H1 (cell line): ENCODE measurements at regions not wholly inside any gene's neighbourhood (a gene's known extent, or its start where the extent isn't known, plus 50 kb on each side); places are given as distances from the start of the nearest gene placed in this dataset.

ENCODE experiments used
- CTCF ChIA-PET: fragments of 300-600 bp; sonication (Branson Sonifier 250); formaldehyde crosslinking; loops from one replicate; lab custom pipeline; 2021; ENCODE audit not compliant: partially characterized antibody; lab: Charles Lee
- POLR2A ChIA-PET: fragments of 300-600 bp; sonication (Branson Sonifier 250); formaldehyde crosslinking; loops from one replicate; lab custom pipeline; 2021; ENCODE audit warnings: inconsistent platforms; ENCODE audit not compliant: partially characterized antibody; lab: Charles Lee
- DNase-seq, 2 experiments: peaks; one replicate each; pipeline versions ENCODE4 v3.0.0 to v3.0.0-alpha.2; 2010 to 2022; ENCODE audit warnings: low spot score in 2 of 2, low read depth in 1 of 2, mixed read lengths in 1 of 2
- FAIRE-seq: peaks from 2 replicates; lab custom pipeline; 2011; peaks lifted over from hg19 to GRCh38; lab: Jason Lieb, UNC
- H2AFZ ChIP-seq: 2 replicates; pipeline ENCODE4 v1.8.1; 2012; ENCODE audit warnings: low read length, inconsistent platforms
- H2AK5ac ChIP-seq: 2 replicates; pipeline ENCODE4 v1.6.1; 2013; ENCODE audit warnings: low read depth, low read length
- H2BK120ac ChIP-seq: replicated peaks from 2 replicates; pipeline ENCODE3; 2013; ENCODE audit warnings: low read depth, low read length, inconsistent platforms
- H2BK12ac ChIP-seq: 2 replicates; pipeline ENCODE4 v1.6.1; 2013; ENCODE audit warnings: low read depth, low read length
- H2BK15ac ChIP-seq: 2 replicates; pipeline ENCODE4 v1.6.1; 2013; ENCODE audit warnings: low read length
- H2BK20ac ChIP-seq: 2 replicates; pipeline ENCODE4 v1.6.1; 2013; ENCODE audit warnings: low read length
- H2BK5ac ChIP-seq: 2 replicates; pipeline ENCODE4 v1.6.1; 2013; ENCODE audit warnings: low read depth, low read length
- H3K14ac ChIP-seq: 2 replicates; pipeline ENCODE4 v1.6.1; 2013; ENCODE audit warnings: inconsistent platforms; ENCODE audit not compliant: insufficient read length
- H3K18ac ChIP-seq: 2 replicates; pipeline ENCODE4 v1.6.1; 2013; ENCODE audit warnings: low read length; ENCODE audit errors: extremely low read depth
- H3K23ac ChIP-seq: 2 replicates; pipeline ENCODE4 v1.6.1; 2013; ENCODE audit warnings: inconsistent platforms; ENCODE audit not compliant: insufficient read length
- H3K23me2 ChIP-seq: 2 replicates; pipeline ENCODE4 v1.6.1; 2013; ENCODE audit warnings: low read depth, low read length
- H3K27ac ChIP-seq: 2 replicates; pipeline ENCODE4 v1.6.1; 2011; ENCODE audit warnings: low read depth, low read length, inconsistent platforms
- H3K27me3 ChIP-seq, 4 experiments: replicated peaks in 1 of 4; 1 replicate in 1 of 4; 2 replicates in 3 of 4; pipeline versions ENCODE4 v1.6.1 to v1.8.1; 2011 to 2013; ENCODE audit warnings: low read length in 3 of 4, mild to moderate bottlenecking in 3 of 4, inconsistent platforms in 2 of 4, mixed read lengths in 2 of 4, moderate library complexity in 1 of 4; ENCODE audit not compliant: control insufficient read depth in 3 of 4, insufficient read depth in 3 of 4; ENCODE audit errors: extremely low read depth in 1 of 4
- H3K36me3 ChIP-seq, 4 experiments: 2 replicates each; pipeline versions ENCODE4 v1.6.1 to v1.8.1; 2011 to 2013; ENCODE audit warnings: mild to moderate bottlenecking in 4 of 4, low read length in 3 of 4, moderate library complexity in 2 of 4, control low read depth in 1 of 4, inconsistent platforms in 1 of 4; ENCODE audit not compliant: insufficient read depth in 4 of 4, control insufficient read depth in 2 of 4
- H3K4ac ChIP-seq: replicated peaks from 2 replicates; pipeline ENCODE3; 2013; ENCODE audit warnings: low read length, low read depth, mixed read lengths, inconsistent platforms; ENCODE audit not compliant: insufficient read length
- H3K4me1 ChIP-seq, 4 experiments: replicated peaks in 1 of 4; 1 replicate in 1 of 4; 2 replicates in 3 of 4; pipeline versions ENCODE4 v1.6.1 to v1.8.1; 2011 to 2013; ENCODE audit warnings: low read length in 3 of 4, inconsistent platforms in 2 of 4, mixed read lengths in 1 of 4; ENCODE audit not compliant: insufficient read depth in 4 of 4, control insufficient read depth in 3 of 4
- H3K4me2 ChIP-seq, 2 experiments: 2 replicates each; pipeline versions ENCODE4 v1.6.1 to v1.8.1; 2011 to 2013; ENCODE audit warnings: low read depth in 2 of 2, low read length in 2 of 2, control low read depth in 1 of 2, inconsistent platforms in 1 of 2, mild to moderate bottlenecking in 1 of 2; ENCODE audit not compliant: insufficient read depth in 1 of 2
- H3K4me3 ChIP-seq, 4 experiments: fragments of 200-600, 300-600 bp in 1 of 4; sonication (generic), shearing (Covaris generic), sonication (Bioruptor Twin) in 1 of 4; 2 replicates each; pipeline versions ENCODE4 v1.5.1 to v1.8.1; 2011 to 2016; ENCODE audit warnings: low read length in 4 of 4, low read depth in 3 of 4, control low read depth in 2 of 4, inconsistent platforms in 2 of 4, mild to moderate bottlenecking in 2 of 4, mixed read lengths in 1 of 4, moderate library complexity in 1 of 4; ENCODE audit not compliant: insufficient read depth in 2 of 4; ENCODE audit errors: extremely low read depth in 1 of 4
- H3K56ac ChIP-seq: replicated peaks from 2 replicates; pipeline ENCODE3; 2013; ENCODE audit warnings: low read depth, mild to moderate bottlenecking, mixed read lengths, low read length, inconsistent platforms; ENCODE audit not compliant: insufficient read length
- H3K79me1 ChIP-seq: 2 replicates; pipeline ENCODE4 v1.6.1; 2013; ENCODE audit warnings: low read depth, low read length, control low read depth
- H3K79me2 ChIP-seq, 2 experiments: 2 replicates each; pipeline versions ENCODE4 v1.6.1 to v1.8.1; 2012 to 2013; ENCODE audit warnings: low read length in 2 of 2, mild to moderate bottlenecking in 2 of 2, inconsistent platforms in 1 of 2; ENCODE audit not compliant: insufficient read depth in 2 of 2, control insufficient read depth in 1 of 2
- H3K9ac ChIP-seq, 4 experiments: replicated peaks in 1 of 4; 1 replicate in 1 of 4; 2 replicates in 3 of 4; pipeline versions ENCODE4 v1.6.1 to v1.8.1; 2011 to 2013; ENCODE audit warnings: low read depth in 3 of 4, low read length in 3 of 4, control low read depth in 2 of 4, mild to moderate bottlenecking in 2 of 4, moderate library complexity in 2 of 4, inconsistent platforms in 1 of 4; ENCODE audit errors: extremely low read depth in 1 of 4
- H3K9me3 ChIP-seq, 2 experiments: 2 replicates each; pipeline versions ENCODE4 v1.6.1 to v1.8.1; 2012 to 2013; ENCODE audit warnings: mild to moderate bottlenecking in 2 of 2, moderate library complexity in 2 of 2, control low read depth in 1 of 2, inconsistent platforms in 1 of 2, low read depth in 1 of 2, low read length in 1 of 2, mixed read lengths in 1 of 2; ENCODE audit not compliant: insufficient read depth in 2 of 2
- H4K20me1 ChIP-seq, 2 experiments: replicated peaks in 1 of 2; 2 replicates each; pipeline versions ENCODE3 to v1.8.1; 2011 to 2013; ENCODE audit warnings: inconsistent platforms in 2 of 2, low read length in 2 of 2, mild to moderate bottlenecking in 1 of 2; ENCODE audit not compliant: insufficient read depth in 2 of 2, control insufficient read depth in 1 of 2
- H4K5ac ChIP-seq: 2 replicates; pipeline ENCODE4 v1.6.1; 2013; ENCODE audit warnings: low read length, low read depth, mixed read lengths, inconsistent platforms; ENCODE audit not compliant: insufficient read length
- H4K8ac ChIP-seq: 2 replicates; pipeline ENCODE4 v1.8.0; 2013; ENCODE audit warnings: mild to moderate bottlenecking, moderate library complexity, low read length, inconsistent platforms; ENCODE audit not compliant: insufficient read depth; ENCODE audit errors: extremely low read depth
- H4K91ac ChIP-seq: replicated peaks from 2 replicates; pipeline ENCODE3; 2013; ENCODE audit warnings: low read length, mixed read lengths, inconsistent platforms; ENCODE audit not compliant: insufficient read length
- CREB1 ChIP-seq: IDR thresholded peaks from 2 replicates; pipeline ENCODE4 v1.6.1; 2012; ENCODE audit warnings: inconsistent platforms
- CTCF ChIP-seq, 3 experiments: IDR thresholded peaks; 1 replicate in 2 of 3; 2 replicates in 1 of 3; pipeline versions ENCODE4 v1.5.1 to v1.6.1; 2011; ENCODE audit warnings: low read length in 3 of 3, mild to moderate bottlenecking in 3 of 3, inconsistent platforms in 2 of 3, low read depth in 1 of 3, moderate library complexity in 1 of 3; ENCODE audit not compliant: insufficient read depth in 1 of 3; ENCODE audit errors: control extremely low read depth in 1 of 3
- GTF2F1 ChIP-seq: IDR thresholded peaks from 2 replicates; pipeline ENCODE4 v1.6.1; 2012; ENCODE audit warnings: low read depth, low read length, improper control_type of control experiment, borderline replicate concordance
- NRF1 ChIP-seq: IDR thresholded peaks from 2 replicates; pipeline ENCODE4 v1.6.1; 2011; ENCODE audit warnings: mild to moderate bottlenecking, low read depth, low read length, improper control_type of control experiment
- POU5F1 ChIP-seq: IDR thresholded peaks from 2 replicates; pipeline ENCODE4 v1.6.1; 2011; ENCODE audit warnings: low read depth, mild to moderate bottlenecking, low read length, moderate library complexity
- RNF2 ChIP-seq: fragments of 200-900, 300-1000 bp; sonication (generic); IDR thresholded peaks from 2 replicates; pipeline ENCODE4 v1.7.1; 2016; ENCODE audit warnings: borderline replicate concordance, low read depth, mild to moderate bottlenecking, antibody characterized with exemption, low read length; ENCODE audit not compliant: poor library complexity, severe bottlenecking; ENCODE audit errors: missing control alignments
- SIRT6 ChIP-seq: IDR thresholded peaks from one replicate; pipeline ENCODE4 v1.7.1; 2012; ENCODE audit warnings: low read length, inconsistent platforms
- SP4 ChIP-seq: IDR thresholded peaks from 2 replicates; pipeline ENCODE4 v1.6.1; 2012; ENCODE audit warnings: low read length, inconsistent platforms
- SRF ChIP-seq: IDR thresholded peaks from 2 replicates; pipeline ENCODE4 v1.6.1; 2011; ENCODE audit warnings: mild to moderate bottlenecking, low read depth, low read length, moderate library complexity
- WGBS, 2 experiments: shearing (Covaris generic) in 1 of 2; methylation state at CpG; one replicate each; pipeline versions ENCODE4 v1.1.6 to v1.1.7; 2013 to 2015; ENCODE audit warnings: low lambda C conversion rate in 2 of 2, mixed read lengths in 2 of 2, inconsistent platforms in 1 of 2, low coverage in 1 of 2, missing lambda C conversion rate in 1 of 2; ENCODE audit not compliant: insufficient replicate concordance in 2 of 2, insufficient coverage in 1 of 2, insufficient read length in 1 of 2; ENCODE audit errors: extremely low coverage in 1 of 2, missing lambda C conversion rate in 1 of 2; 5-methylcytosine and 5-hydroxymethylcytosine counted together

- H3K4ac ChIP-seq: no peak overlapping the region
- no peak overlapping the region for H3K23ac ChIP-seq
- H3K27me3 ChIP-seq: peaks cover 0 to 1% (median 0%) of the 10 kb centered on the region in 4 experiments; a peak in 1 of 7 replicates
- no peak overlapping the region for H2BK12ac ChIP-seq
- no peak overlapping the region for H2AFZ ChIP-seq
- no peak overlapping the region for H4K91ac ChIP-seq
- FAIRE-seq (no peak), DNase-seq (no peak)
- peaks cover 0 to 12% (median 10%) of the 10 kb centered on the region in 4 experiments; a peak in 6 of 7 replicates for H3K4me1 ChIP-seq
- H3K18ac ChIP-seq: no peak overlapping the region
- H2BK15ac ChIP-seq: no peak overlapping the region
- H2BK120ac ChIP-seq: no peak overlapping the region
- no peaks in the 10 kb centered on the region; the same call in 1 of the 2 replicates for H3K23me2 ChIP-seq
- H3K27ac ChIP-seq: no peak overlapping the region
- no peaks in the 10 kb centered on the region for H3K9me3 ChIP-seq
- H2BK5ac ChIP-seq: no peak overlapping the region
- no peak overlapping the region for H4K8ac ChIP-seq
- H3K9ac ChIP-seq: no peak overlapping the region
- peak overlapping the region; percentile 46; the same call in 1 of the 2 replicates for H2AK5ac ChIP-seq
- no peak overlapping the region for H3K4me3 ChIP-seq
- ChIA-PET POLR2A (interaction anchor here (1.5 to 1.6 kb wide), 2 partner anchors 8 to 18 kb away, joined by 3 read pairs; no protein-coding TSS in a partner anchor), CTCF (no interaction called here)
- no peaks in the 10 kb centered on the region for H3K79me1 ChIP-seq
- no peak overlapping the region for H2BK20ac ChIP-seq
- no peak overlapping the region for H3K56ac ChIP-seq
- H3K4me2 ChIP-seq: no peak overlapping the region
- no peaks in the 10 kb centered on the region for H3K36me3 ChIP-seq
- WGBS, 2 experiments: 74% methylated on average over 2 of the region's 2 CpGs; no CpG with 5 or more reads in 1 of the 2 experiments
- no peak overlapping the region for H4K5ac ChIP-seq
- no peak overlapping the region for H3K14ac ChIP-seq
- no peaks in the 10 kb centered on the region for H3K79me2 ChIP-seq
- no peaks in the 10 kb centered on the region for H4K20me1 ChIP-seq
- TF ChIP-seq GTF2F1 (no peak), SP4 (no peak), SRF (no peak), CTCF (IDR thresholded peaks at IDR 0.05; ENCODE audit: control extremely low read depth in 1 of 3, insufficient read depth in 1 of 3, low read depth in 1 of 3, low read length in 3 of 3) (no peak), CREB1 (no peak), RNF2 (no peak), NRF1 (no peak), SIRT6 (no peak), POU5F1 (no peak)
Measured at GRCh38 chr1:94672001-94672400, 130.4 kb upstream of the F3 start.
